ENCODE measurements at regions not wholly inside any gene's neighbourhood (a gene's known extent, or its start where the extent isn't known, plus 50 kb on each side); places are given as distances from the start of the nearest gene placed in this dataset.

GRCh38 chr7:94270772-94271171 is 123.9 kb upstream of the COL1A2 start:
- Histone ChIP-seq H3K4me1 (ENCODE audit: control insufficient read depth, extremely low read depth, insufficient read depth, low read length) (no peaks in the 10 kb centered on the region), H3K36me3 (ENCODE audit: control insufficient read depth in 2 of 2, extremely low read depth in 1 of 2, insufficient read depth in 2 of 2, low read length in 2 of 2) (no peaks in the 10 kb centered on the region), H3K79me2 (ENCODE audit: control insufficient read depth, insufficient read depth, low read length) (no peaks in the 10 kb centered on the region), H3K4me2 (ENCODE audit: insufficient read depth, low read length) (no peak overlapping the region), H3K27me3 (ENCODE audit: control insufficient read depth in 2 of 2, insufficient read depth in 2 of 2, low read length in 2 of 2) (no peaks in the 10 kb centered on the region), H2AFZ (ENCODE audit: low read depth, low read length) (no peak overlapping the region), H3K9me3 (replicated peaks; ENCODE audit: control insufficient read depth, insufficient read depth, low read length) (no peaks in the 10 kb centered on the region), H4K20me1 (replicated peaks; ENCODE audit: control insufficient read depth, extremely low read depth, insufficient read depth, low read length) (no peaks in the 10 kb centered on the region), H3K27ac (ENCODE audit: insufficient read depth, low read depth, low read length) (no peak overlapping the region), H3K4me3 (replicated peaks in 1 of 3; ENCODE audit: insufficient read depth in 1 of 3, low read depth in 1 of 3, low read length in 3 of 3) (no peak overlapping the region), H3K9me1 (replicated peaks; ENCODE audit: control insufficient read depth, extremely low read depth, insufficient read depth, low read length) (no peaks in the 10 kb centered on the region), H3K9ac (replicated peaks; ENCODE audit: extremely low read depth, insufficient read depth, low read length) (no peak overlapping the region)
- FAIRE-seq (no peak), DNase-seq (ENCODE audit: low read depth, low spot score) (no peak)
- CTCF ChIA-PET: interaction anchor here (1.5 kb wide), 1 partner anchor 19 kb away, joined by 3 read pairs; no protein-coding TSS in a partner anchor
- dilution Hi-C loops (cut with MboI; ENCODE audit: extremely low pct_ligation_motif_present, low sequenced_read_pairs) (no loop called here), intact Hi-C loops (cut with micrococcal nuclease) (no loop called here)
- TF ChIP-seq EZH2 (IDR thresholded peaks at IDR 0.05; ENCODE audit: borderline replicate concordance, low read depth, low read length, severe bottlenecking): no peak
- TF ChIP-seq JUN (IDR thresholded peaks at IDR 0.05; ENCODE audit: borderline replicate concordance, insufficient read depth, insufficient read length, low read depth): no peak
- no peak for TF ChIP-seq CTCF (IDR thresholded peaks at IDR 0.05; ENCODE audit: extremely low read depth in 1 of 2, insufficient read depth in 1 of 2, low read depth in 1 of 2, low read length in 2 of 2)
- no peak for TF ChIP-seq FOS (IDR thresholded peaks at IDR 0.05; ENCODE audit: borderline replicate concordance, insufficient read depth, low read length)
- TF ChIP-seq POLR2AphosphoS5 (IDR thresholded peaks at IDR 0.05; ENCODE audit: insufficient read depth, low read depth, low read length): no peak
- no peak for TF ChIP-seq MYC (IDR thresholded peaks at IDR 0.05; ENCODE audit: low read depth, low read length)
- no peak for TF ChIP-seq POLR2A (IDR thresholded peaks at IDR 0.05; ENCODE audit: low read depth, low read length)
- TF ChIP-seq GATA2 (IDR thresholded peaks at IDR 0.05; ENCODE audit: insufficient read depth, insufficient read length, low read depth, low read length): no peak
- TF ChIP-seq MAX (IDR thresholded peaks at IDR 0.05; ENCODE audit: insufficient read depth, insufficient read length): no peak
- POLR2A ChIA-PET: no interaction called here
- BruUV-seq (replicated peaks): no TSS peak
